ENCODE measurements at regions not wholly inside any gene's neighbourhood (a gene's known extent, or its start where the extent isn't known, plus 50 kb on each side); places are given as distances from the start of the nearest gene placed in this dataset.

DNA sequence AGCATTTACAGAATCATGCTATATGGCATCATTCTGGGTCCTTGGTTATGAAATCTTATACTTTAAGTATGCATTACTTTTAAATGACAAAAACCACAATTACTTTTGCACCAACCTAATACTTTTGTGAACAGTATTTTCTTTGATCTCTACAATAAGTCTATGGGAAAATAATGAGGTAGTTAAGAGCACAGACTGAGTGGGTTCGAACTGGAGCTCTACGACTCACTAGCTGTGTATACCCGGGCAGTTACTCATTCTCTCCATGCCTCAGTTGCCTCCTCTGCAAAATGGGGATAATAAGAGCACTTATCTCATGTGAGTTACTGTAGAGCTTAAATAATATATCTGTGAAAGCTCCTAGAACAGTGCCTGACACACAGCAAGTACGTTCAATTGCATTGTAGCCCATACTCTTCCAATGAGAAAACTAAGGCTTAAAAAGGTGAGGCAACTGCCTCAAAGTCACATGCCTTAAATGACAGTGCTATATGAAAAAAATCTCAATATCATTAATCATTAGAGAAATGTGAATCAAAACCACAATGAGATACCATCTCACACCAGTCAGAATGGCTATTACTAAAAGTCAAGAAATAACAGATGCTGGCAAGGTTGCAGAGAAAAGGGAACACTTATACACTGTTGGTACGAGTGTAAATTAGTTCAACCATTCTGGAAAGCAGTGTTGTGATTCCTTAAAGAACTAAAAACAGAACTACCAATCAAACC lies 151.5 kb downstream of the CHIC2 start:
- TF ChIP-seq POLR2A (IDR thresholded peaks at IDR 0.05): no peak
- TF ChIP-seq, protein P1, sequence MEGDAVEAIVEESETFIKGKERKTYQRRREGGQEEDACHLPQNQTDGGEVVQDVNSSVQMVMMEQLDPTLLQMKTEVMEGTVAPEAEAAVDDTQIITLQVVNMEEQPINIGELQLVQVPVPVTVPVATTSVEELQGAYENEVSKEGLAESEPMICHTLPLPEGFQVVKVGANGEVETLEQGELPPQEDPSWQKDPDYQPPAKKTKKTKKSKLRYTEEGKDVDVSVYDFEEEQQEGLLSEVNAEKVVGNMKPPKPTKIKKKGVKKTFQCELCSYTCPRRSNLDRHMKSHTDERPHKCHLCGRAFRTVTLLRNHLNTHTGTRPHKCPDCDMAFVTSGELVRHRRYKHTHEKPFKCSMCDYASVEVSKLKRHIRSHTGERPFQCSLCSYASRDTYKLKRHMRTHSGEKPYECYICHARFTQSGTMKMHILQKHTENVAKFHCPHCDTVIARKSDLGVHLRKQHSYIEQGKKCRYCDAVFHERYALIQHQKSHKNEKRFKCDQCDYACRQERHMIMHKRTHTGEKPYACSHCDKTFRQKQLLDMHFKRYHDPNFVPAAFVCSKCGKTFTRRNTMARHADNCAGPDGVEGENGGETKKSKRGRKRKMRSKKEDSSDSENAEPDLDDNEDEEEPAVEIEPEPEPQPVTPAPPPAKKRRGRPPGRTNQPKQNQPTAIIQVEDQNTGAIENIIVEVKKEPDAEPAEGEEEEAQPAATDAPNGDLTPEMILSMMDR (IDR thresholded peaks at IDR 0.05): no peak
